Natural killer cell treated with Interleukin-12 subunit alpha and Interleukin-12 subunit beta and Interleukin-15 and Interleukin-18, amount 100 ng/mL, for 72 hours (primary cell): ENCODE measurements at regions not wholly inside any gene's neighbourhood (a gene's known extent, or its start where the extent isn't known, plus 50 kb on each side); places are given as distances from the start of the nearest gene placed in this dataset.
"Not testable (repeated sequence)": the region's sequence is repeated elsewhere in the genome, so short reads cannot be mapped to it uniquely, and the experiment has no call there.

Source experiments
- ATAC-seq, 2 donors: fragments of 150-1000 bp; cut with Tn5 transposase in 1 of 2; sonication (Bioruptor Pico), chemical (Tn5 transposase) in 1 of 2; 2 replicates each; pipeline ENCODE4 v1.10.0; 2021
- DNase-seq: peaks from one replicate; pipeline ENCODE4 v3.0.0; 2022; ENCODE audit warnings: low spot score
- H3K27ac Mint-ChIP-seq, 2 donors: 1 replicate in 1 of 2; 2 replicates in 1 of 2; pipeline ENCODE4 v1.8.0; 2022; ENCODE audit warnings: mixed read lengths in 2 of 2, mild to moderate bottlenecking in 1 of 2, moderate library complexity in 1 of 2
- H3K27me3 Mint-ChIP-seq, 2 donors: 1 replicate in 1 of 2; 2 replicates in 1 of 2; pipeline ENCODE4 v1.8.0; 2022; ENCODE audit warnings: mixed read lengths in 2 of 2
- H3K36me3 Mint-ChIP-seq: one replicate; pipeline ENCODE4 v1.8.0; 2022; ENCODE audit warnings: mixed read lengths
- H3K4me1 Mint-ChIP-seq, 2 donors: 1 replicate in 1 of 2; 2 replicates in 1 of 2; pipeline ENCODE4 v1.8.0; 2022; ENCODE audit warnings: low read depth in 2 of 2, mixed read lengths in 2 of 2, mild to moderate bottlenecking in 1 of 2
- H3K4me3 Mint-ChIP-seq: one replicate; pipeline ENCODE4 v1.8.0; 2022; ENCODE audit warnings: mixed read lengths
- H3K9me3 Mint-ChIP-seq: 2 replicates; pipeline ENCODE4 v1.8.0; 2022; ENCODE audit warnings: mixed read lengths

DNA sequence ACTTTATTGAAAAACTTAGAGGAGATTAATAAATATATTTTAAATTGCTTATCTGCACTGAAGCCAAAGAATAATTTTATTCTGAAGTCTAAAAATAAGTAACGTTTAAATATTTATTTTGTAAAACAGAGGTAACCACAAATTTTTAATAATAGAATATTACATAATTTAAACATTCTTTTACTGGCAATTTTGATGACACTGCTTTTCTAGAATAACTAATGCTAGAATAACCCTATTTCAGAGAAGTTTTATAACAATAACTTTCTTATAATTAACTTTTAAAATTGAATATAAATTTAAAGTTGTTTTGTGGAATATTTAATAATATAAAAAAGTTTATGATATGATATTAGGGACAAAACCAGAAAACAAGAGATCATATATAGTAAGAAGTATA is 409.6 kb upstream of the KCNMB2 start:
- no peaks in the 10 kb centered on the region for H3K36me3 Mint-ChIP-seq
- DNase-seq (no peak), ATAC-seq (no peak)
- no peak overlapping the region for H3K4me3 Mint-ChIP-seq
- H3K9me3 Mint-ChIP-seq, result no peaks in the 10 kb centered on the region
- no peaks in the 10 kb centered on the region for H3K4me1 Mint-ChIP-seq
- H3K27me3 Mint-ChIP-seq, result peaks cover 3 to 7% of the 10 kb centered on the region in 2 donors
- H3K27ac Mint-ChIP-seq, result no peak overlapping the region

- H3K9me3 Mint-ChIP-seq, result no peaks in the 10 kb centered on the region
- no peak for ATAC-seq
- no peak overlapping the region for H3K4me3 Mint-ChIP-seq
- DNase-seq, result no peak
- no peaks in the 10 kb centered on the region for H3K36me3 Mint-ChIP-seq
- peaks cover 3 to 7% of the 10 kb centered on the region in 2 donors for H3K27me3 Mint-ChIP-seq
- H3K27ac Mint-ChIP-seq, result no peak overlapping the region
- no peaks in the 10 kb centered on the region for H3K4me1 Mint-ChIP-seq
Observed at GRCh38 chr3:178127221-178127620, 409.0 kb upstream of the KCNMB2 start.

DNA sequence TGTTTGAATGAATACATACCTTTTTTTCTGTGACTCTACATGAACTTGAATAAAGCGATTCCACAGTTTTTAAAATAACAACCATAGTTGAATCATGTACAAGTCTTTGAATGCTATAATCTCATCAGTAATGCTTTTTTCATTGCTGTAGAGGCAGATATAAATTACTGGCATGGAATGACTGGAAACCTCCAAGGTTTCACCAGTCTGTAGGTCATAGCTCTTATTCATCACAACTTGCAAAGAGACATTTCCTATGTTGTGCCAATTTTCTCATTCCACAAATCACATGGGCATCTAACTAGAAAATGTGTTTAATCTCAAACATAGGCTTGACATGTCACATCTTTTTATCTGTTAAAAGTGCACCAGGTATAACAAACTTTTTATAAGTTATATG is 407.1 kb upstream of the KCNMB2 start:
- H3K36me3 Mint-ChIP-seq, result no peaks in the 10 kb centered on the region
- H3K27ac Mint-ChIP-seq, result no peak overlapping the region
- no peak for DNase-seq
- no peaks in the 10 kb centered on the region for H3K9me3 Mint-ChIP-seq
- H3K4me3 Mint-ChIP-seq, result no peak overlapping the region
- H3K27me3 Mint-ChIP-seq, result peaks cover 3 to 7% of the 10 kb centered on the region in 2 donors
- no peaks in the 10 kb centered on the region for H3K4me1 Mint-ChIP-seq
- no peak for ATAC-seq

DNA sequence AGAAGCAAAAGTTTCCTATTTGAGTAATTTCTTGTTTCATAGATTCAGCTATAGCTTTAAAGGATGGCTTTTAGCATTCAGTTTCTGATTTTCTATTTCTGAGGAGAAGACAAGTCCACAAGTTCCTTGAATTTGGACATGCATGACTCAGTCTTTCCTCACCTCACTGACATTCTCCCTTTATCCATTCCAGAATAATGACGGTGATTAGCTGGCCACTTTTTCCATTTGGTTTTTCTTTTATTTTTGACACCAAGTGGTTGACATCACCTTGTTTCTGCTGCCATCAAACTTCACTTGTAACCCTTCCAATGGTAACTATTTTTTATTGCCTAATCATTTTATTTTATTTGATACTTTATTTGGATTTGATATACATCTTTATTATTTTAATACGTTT is 404.4 kb upstream of the KCNMB2 start:
- DNase-seq (no peak), ATAC-seq (no peak)
- Mint-ChIP-seq H3K4me3 (no peak overlapping the region), H3K9me3 (no peaks in the 10 kb centered on the region), H3K27ac (no peak overlapping the region), H3K4me1 (no peaks in the 10 kb centered on the region), H3K36me3 (no peaks in the 10 kb centered on the region), H3K27me3 (no peaks in the 10 kb centered on the region)

GRCh38 chr3:178137206-178137605 is 399.0 kb upstream of the KCNMB2 start:
- ATAC-seq, result no peak
- H3K27me3 Mint-ChIP-seq, result peaks cover 3 to 19% of the 10 kb centered on the region in 2 donors
- DNase-seq, result no peak
- H3K27ac Mint-ChIP-seq, result no peak overlapping the region
- no peaks in the 10 kb centered on the region for H3K4me1 Mint-ChIP-seq
- no peak overlapping the region for H3K4me3 Mint-ChIP-seq
- H3K9me3 Mint-ChIP-seq, result peaks cover 7% of the 10 kb centered on the region
- no peaks in the 10 kb centered on the region for H3K36me3 Mint-ChIP-seq

- ATAC-seq (no peak), DNase-seq (no peak)
- Mint-ChIP-seq H3K27ac (no peak overlapping the region), H3K27me3 (peaks cover 3 to 19% of the 10 kb centered on the region in 2 donors), H3K36me3 (no peaks in the 10 kb centered on the region), H3K4me1 (no peaks in the 10 kb centered on the region), H3K9me3 (peaks cover 7% of the 10 kb centered on the region), H3K4me3 (no peak overlapping the region)
Observed at GRCh38 chr3:178137831-178138230, 398.4 kb upstream of the KCNMB2 start.

DNA sequence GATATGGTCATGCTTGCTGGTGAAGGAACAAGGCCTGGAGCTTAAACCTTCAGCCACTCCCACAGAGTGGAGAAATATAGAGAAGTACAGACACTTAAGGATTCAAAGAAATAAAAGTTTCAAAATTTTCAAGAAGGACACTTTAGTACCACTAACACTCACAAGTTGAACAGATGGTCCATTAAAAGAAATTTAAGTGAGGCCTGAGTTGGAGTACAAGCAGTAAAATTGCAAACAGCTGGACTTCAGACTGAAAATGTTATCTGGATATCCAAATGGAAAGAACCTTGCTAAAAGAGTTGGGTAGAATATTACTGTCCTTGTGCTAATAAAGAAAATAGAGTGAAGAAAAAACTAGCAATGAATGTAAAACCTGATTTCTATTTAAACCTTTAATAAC is 397.1 kb upstream of the KCNMB2 start:
- H3K9me3 Mint-ChIP-seq, result peaks cover 7% of the 10 kb centered on the region

GRCh38 chr3:178140531-178141304 is 395.5 kb upstream of the KCNMB2 start:
- H3K27me3 Mint-ChIP-seq, result peaks cover 5 to 19% of the 10 kb centered on the region in 2 donors
- no peaks in the 10 kb centered on the region for H3K4me1 Mint-ChIP-seq
- ATAC-seq (no peak), DNase-seq (no peak)
- peaks cover 7% of the 10 kb centered on the region for H3K9me3 Mint-ChIP-seq
- H3K27ac Mint-ChIP-seq, result no peak overlapping the region
- H3K36me3 Mint-ChIP-seq, result no peaks in the 10 kb centered on the region
- H3K4me3 Mint-ChIP-seq, result no peak overlapping the region

More for the DNA sequence above, 397.1 kb upstream of the KCNMB2 start:
- Mint-ChIP-seq H3K27me3 (peaks cover 3 to 19% of the 10 kb centered on the region in 2 donors), H3K36me3 (no peaks in the 10 kb centered on the region), H3K4me3 (no peak overlapping the region), H3K4me1 (no peaks in the 10 kb centered on the region), H3K27ac (no peak overlapping the region)
- ATAC-seq (no peak), DNase-seq (no peak)

DNA sequence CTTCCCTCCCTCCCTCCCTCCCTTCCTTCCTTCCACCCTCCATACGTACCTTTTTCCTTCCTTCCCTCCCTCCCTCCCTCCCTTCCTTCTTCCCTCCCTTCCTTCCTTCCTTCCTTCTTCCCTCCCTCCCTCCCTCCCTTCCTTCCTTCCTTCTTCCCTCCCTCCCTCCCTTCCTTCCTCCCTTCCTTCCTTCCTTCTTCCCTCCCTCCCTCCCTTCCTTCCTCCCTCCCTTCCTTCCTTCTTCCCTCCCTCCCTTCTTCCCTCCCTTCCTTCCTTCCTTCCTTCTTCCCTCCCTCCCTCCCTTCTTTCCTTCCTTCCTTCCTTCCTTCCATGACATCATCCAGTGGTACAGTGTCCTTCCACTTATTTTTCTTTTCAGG is 394.9 kb upstream of the KCNMB2 start:
- H3K4me3 Mint-ChIP-seq, ATAC-seq, DNase-seq, H3K27ac Mint-ChIP-seq, H3K4me1 Mint-ChIP-seq, H3K9me3 Mint-ChIP-seq, H3K36me3 Mint-ChIP-seq: not testable (repeated sequence)
- H3K27me3 Mint-ChIP-seq, result peaks cover 5 to 19% of the 10 kb centered on the region in 2 donors

DNA sequence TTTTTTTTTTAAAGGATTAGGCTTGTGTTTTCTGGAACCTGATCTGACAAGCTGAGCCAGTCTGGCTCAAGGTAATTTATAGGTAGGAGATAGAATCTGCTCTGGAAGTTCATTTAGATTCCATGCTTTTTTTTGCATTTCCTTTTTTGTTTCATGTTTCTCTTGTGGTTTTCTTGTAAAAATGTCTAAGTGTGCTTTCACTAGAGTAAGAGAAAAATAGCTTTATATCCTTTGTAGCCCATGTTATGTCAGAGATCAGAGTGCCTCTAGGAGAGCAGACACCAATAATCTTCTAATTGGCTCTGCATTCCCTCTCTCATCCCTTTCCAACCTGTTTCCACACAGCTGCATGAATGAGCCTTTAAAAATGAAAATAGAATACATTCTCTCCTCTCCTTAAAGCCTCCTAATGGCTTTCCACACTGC is 389.8 kb upstream of the KCNMB2 start:
- peaks cover 6% of the 10 kb centered on the region for H3K9me3 Mint-ChIP-seq
- H3K27me3 Mint-ChIP-seq, result peaks cover 4 to 8% of the 10 kb centered on the region in 2 donors
- no peaks in the 10 kb centered on the region for H3K36me3 Mint-ChIP-seq
- H3K27ac Mint-ChIP-seq, result no peak overlapping the region
- DNase-seq (no peak), ATAC-seq (no peak)
- H3K4me3 Mint-ChIP-seq, result no peak overlapping the region
- H3K4me1 Mint-ChIP-seq, result no peaks in the 10 kb centered on the region

- peaks cover under 1% of the 10 kb centered on the region for H3K9me3 Mint-ChIP-seq
- H3K27ac Mint-ChIP-seq, result no peak overlapping the region
Observed at GRCh38 chr3:178147001-178147400, 389.2 kb upstream of the KCNMB2 start.

GRCh38 chr3:178152031-178152806 is 384.0 kb upstream of the KCNMB2 start:
- Mint-ChIP-seq H3K27ac (no peak overlapping the region), H3K36me3 (no peaks in the 10 kb centered on the region), H3K27me3 (no peaks in the 10 kb centered on the region), H3K9me3 (no peaks in the 10 kb centered on the region), H3K4me1 (peaks cover 0 to 5% of the 10 kb centered on the region in 2 donors), H3K4me3 (no peak overlapping the region)
- no peak for DNase-seq
- ATAC-seq, result no peak

More at GRCh38 chr3:178147001-178147400, 389.2 kb upstream of the KCNMB2 start:
- no peaks in the 10 kb centered on the region for H3K4me1 Mint-ChIP-seq
- DNase-seq (no peak), ATAC-seq (no peak)
- H3K27me3 Mint-ChIP-seq, result peaks cover 2% of the 10 kb centered on the region in 2 donors
- H3K36me3 Mint-ChIP-seq, result no peaks in the 10 kb centered on the region
- H3K4me3 Mint-ChIP-seq, result no peak overlapping the region

DNA sequence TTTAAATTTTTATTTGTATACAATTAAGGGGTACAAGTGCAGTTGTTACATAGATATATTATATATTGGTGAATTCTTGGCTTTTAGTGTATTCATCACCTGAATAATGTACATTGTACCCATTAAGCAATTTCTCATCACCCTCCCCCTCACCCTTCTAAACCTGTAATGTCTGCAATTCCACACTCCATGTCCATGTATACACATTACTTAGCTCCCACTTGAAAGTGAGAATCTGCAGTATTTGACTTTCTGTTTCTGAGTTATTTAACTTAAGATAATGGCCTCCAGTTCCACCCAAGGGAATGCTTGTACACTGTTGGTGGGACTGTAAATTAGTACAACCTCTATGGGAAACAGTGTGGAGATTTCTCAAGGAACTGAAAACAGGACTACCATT is 383.2 kb upstream of the KCNMB2 start:
- ATAC-seq, result no peak
- Mint-ChIP-seq H3K4me1 (peaks cover 0 to 5% of the 10 kb centered on the region in 2 donors), H3K27me3 (no peaks in the 10 kb centered on the region), H3K27ac (no peak overlapping the region), H3K4me3 (no peak overlapping the region), H3K36me3 (no peaks in the 10 kb centered on the region), H3K9me3 (no peaks in the 10 kb centered on the region)
- DNase-seq, result no peak

GRCh38 chr3:178155521-178155920 is 380.7 kb upstream of the KCNMB2 start:
- ATAC-seq (no peak), DNase-seq (no peak)
- Mint-ChIP-seq H3K27ac (no peak overlapping the region), H3K9me3 (no peaks in the 10 kb centered on the region), H3K4me1 (peaks cover 0 to 5% of the 10 kb centered on the region in 2 donors), H3K4me3 (no peak overlapping the region), H3K27me3 (peaks cover 2 to 8% of the 10 kb centered on the region in 2 donors), H3K36me3 (no peaks in the 10 kb centered on the region)
